SK-N-SH treated with all-trans-retinoic acid at 6 μM for 48 hours (cell line): ENCODE measurements at regions not wholly inside any gene's neighbourhood (a gene's known extent, or its start where the extent isn't known, plus 50 kb on each side); places are given as distances from the start of the nearest gene placed in this dataset.

ENCODE experiments used
- ATAC-seq: fragments of 200-7000 bp; cut with Tn5 transposase; 3 replicates; pipeline ENCODE4 v1.9.1; 2020; ENCODE audit warnings: mild to moderate bottlenecking, moderate library complexity
- ARNTL ChIP-seq: fragments of 450-650 bp; formaldehyde crosslinking; IDR thresholded peaks from 2 replicates; pipeline ENCODE4 v1.5.0; 2020; ENCODE audit warnings: low read depth, mild to moderate bottlenecking, moderate library complexity, borderline replicate concordance
- BACH2 ChIP-seq: fragments of 250-450 bp; sonication (Bioruptor Pico); IDR thresholded peaks from 2 replicates; pipeline ENCODE4 v1.9.0; 2021; ENCODE audit warnings: mild to moderate bottlenecking, borderline replicate concordance
- CSDC2 ChIP-seq: fragments of 250-450 bp; sonication (Bioruptor Pico); IDR thresholded peaks from 2 replicates; pipeline ENCODE4 v1.5.0; 2020; ENCODE audit warnings: mild to moderate bottlenecking, moderate library complexity
- ESRRG ChIP-seq: fragments of 250-450 bp; sonication (Bioruptor Pico); IDR thresholded peaks from 2 replicates; pipeline ENCODE4 v1.6.1; 2021; ENCODE audit warnings: mild to moderate bottlenecking
- GLIS3 ChIP-seq: fragments of 250-450 bp; sonication (Bioruptor Pico); IDR thresholded peaks from 2 replicates; pipeline ENCODE4 v1.5.0; 2020; ENCODE audit warnings: mild to moderate bottlenecking, moderate library complexity
- ISL1 ChIP-seq: fragments of 250-450 bp; sonication (Bioruptor Pico); IDR thresholded peaks from 2 replicates; pipeline ENCODE4 v2.1.2; 2022; ENCODE audit warnings: mild to moderate bottlenecking, moderate library complexity
- PPARA ChIP-seq: fragments of 250-450 bp; sonication (Bioruptor Pico); IDR thresholded peaks from 2 replicates; pipeline ENCODE4 v1.5.0; 2020; ENCODE audit warnings: mild to moderate bottlenecking, borderline replicate concordance
- RARB ChIP-seq: fragments of 250-450 bp; sonication (Bioruptor Pico); IDR thresholded peaks from 2 replicates; pipeline ENCODE4 v1.8.0; 2021; ENCODE audit warnings: mild to moderate bottlenecking, moderate library complexity
- SNAI2 ChIP-seq: fragments of 250-450 bp; sonication (Bioruptor Pico); IDR thresholded peaks from 2 replicates; pipeline ENCODE4 v1.5.0; 2020; ENCODE audit warnings: mild to moderate bottlenecking, moderate library complexity
- TOX ChIP-seq: fragments of 250-450 bp; sonication (Bioruptor Pico); IDR thresholded peaks from 2 replicates; pipeline ENCODE4 v1.8.0; 2021; ENCODE audit warnings: mild to moderate bottlenecking, moderate library complexity, borderline replicate concordance
- TSHZ2 ChIP-seq: fragments of 250-450 bp; sonication (Bioruptor Pico); IDR thresholded peaks from 2 replicates; pipeline ENCODE4 v1.5.0; 2020; ENCODE audit warnings: mild to moderate bottlenecking, moderate library complexity
- ZC3H10 ChIP-seq: fragments of 250-450 bp; sonication (Bioruptor Pico); IDR thresholded peaks from 2 replicates; pipeline ENCODE4 v1.5.1; 2021; ENCODE audit warnings: mild to moderate bottlenecking, moderate library complexity
- ZFP3 ChIP-seq: fragments of 250-450 bp; sonication (Bioruptor Pico); IDR thresholded peaks from 2 replicates; pipeline ENCODE4 v1.5.0; 2020; ENCODE audit warnings: mild to moderate bottlenecking, moderate library complexity
- ZFP30 ChIP-seq: fragments of 450-650 bp; formaldehyde crosslinking; IDR thresholded peaks from 2 replicates; pipeline ENCODE4 v1.5.0; 2022; ENCODE audit warnings: mild to moderate bottlenecking, moderate library complexity
- ZNF565 ChIP-seq: fragments of 450-650 bp; formaldehyde crosslinking; conservative IDR thresholded peaks from 2 replicates; pipeline ENCODE4 v1.5.0; 2020; ENCODE audit warnings: low read depth, mild to moderate bottlenecking, moderate library complexity
- ZNF70 ChIP-seq: fragments of 450-650 bp; formaldehyde crosslinking; IDR thresholded peaks from 2 replicates; pipeline ENCODE4 v1.5.0; 2020; ENCODE audit warnings: mild to moderate bottlenecking, moderate library complexity
- TF ChIP-seq, protein P1 (sequence below): fragments of 250-450 bp; sonication (Bioruptor Pico); IDR thresholded peaks from 2 replicates; pipeline ENCODE4 v1.5.1; 2020; ENCODE audit warnings: low read depth, mild to moderate bottlenecking, moderate library complexity
- TF ChIP-seq, protein P2 (sequence below): fragments of 250-450 bp; sonication (Bioruptor Pico); IDR thresholded peaks from 2 replicates; pipeline ENCODE4 v1.8.0; 2020; ENCODE audit warnings: mild to moderate bottlenecking, moderate library complexity, borderline replicate concordance

GRCh38 chr9:84424931-84425330 is 84.4 kb upstream of the SLC28A3 start (continued):
- TF ChIP-seq, protein P1, sequence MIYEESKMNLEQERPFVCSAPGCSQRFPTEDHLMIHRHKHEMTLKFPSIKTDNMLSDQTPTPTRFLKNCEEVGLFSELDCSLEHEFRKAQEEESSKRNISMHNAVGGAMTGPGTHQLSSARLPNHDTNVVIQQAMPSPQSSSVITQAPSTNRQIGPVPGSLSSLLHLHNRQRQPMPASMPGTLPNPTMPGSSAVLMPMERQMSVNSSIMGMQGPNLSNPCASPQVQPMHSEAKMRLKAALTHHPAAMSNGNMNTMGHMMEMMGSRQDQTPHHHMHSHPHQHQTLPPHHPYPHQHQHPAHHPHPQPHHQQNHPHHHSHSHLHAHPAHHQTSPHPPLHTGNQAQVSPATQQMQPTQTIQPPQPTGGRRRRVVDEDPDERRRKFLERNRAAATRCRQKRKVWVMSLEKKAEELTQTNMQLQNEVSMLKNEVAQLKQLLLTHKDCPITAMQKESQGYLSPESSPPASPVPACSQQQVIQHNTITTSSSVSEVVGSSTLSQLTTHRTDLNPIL (CRISPR knock-in tag) = no peak
- TF ChIP-seq ARNTL (CRISPR knock-in tag) = no peak

- ATAC-seq = no peak
- TF ChIP-seq GLIS3 (CRISPR knock-in tag) = no peak
- TF ChIP-seq ZFP30 (CRISPR knock-in tag) = no peak
- TF ChIP-seq BACH2 (CRISPR knock-in tag) = no peak
- TF ChIP-seq TSHZ2 (CRISPR knock-in tag) = no peak
- TF ChIP-seq ISL1 (CRISPR knock-in tag) = no peak
- no peak for TF ChIP-seq ZC3H10 (CRISPR knock-in tag)
Measured at GRCh38 chr9:84432746-84433145, 92.2 kb upstream of the SLC28A3 start.

DNA sequence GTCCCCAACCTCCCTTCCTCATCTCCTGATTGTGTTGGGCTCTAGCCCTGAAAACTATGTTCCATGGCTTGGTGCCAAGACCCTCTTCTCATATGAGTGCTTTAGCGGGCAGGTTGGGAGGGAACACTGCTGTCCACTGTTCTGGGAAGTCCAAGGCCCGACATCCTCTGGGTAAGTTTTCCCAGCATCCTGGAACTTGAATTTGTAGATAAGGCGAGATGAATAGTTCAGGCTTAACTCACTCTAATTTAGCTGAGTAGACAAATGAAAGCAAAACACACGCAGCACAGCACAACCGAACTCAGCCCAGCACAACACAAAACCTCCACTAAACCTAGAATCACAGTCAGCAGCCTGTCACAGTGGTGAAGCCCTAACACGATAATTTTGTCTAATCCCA is 95.3 kb upstream of the SLC28A3 start:
- no peak for ATAC-seq
- no peak for TF ChIP-seq CSDC2
- TF ChIP-seq, protein P1 (CRISPR knock-in tag) = no peak
- no peak for TF ChIP-seq ZFP30 (CRISPR knock-in tag)
- TF ChIP-seq PPARA (CRISPR knock-in tag) = no peak
- no peak for TF ChIP-seq ZNF70 (CRISPR knock-in tag)
- TF ChIP-seq TSHZ2 (CRISPR knock-in tag) = no peak
- no peak for TF ChIP-seq ARNTL (CRISPR knock-in tag)
- TF ChIP-seq RARB (CRISPR knock-in tag) = no peak
- no peak for TF ChIP-seq ZFP3 (CRISPR knock-in tag)
- no peak for TF ChIP-seq ZC3H10 (CRISPR knock-in tag)

DNA sequence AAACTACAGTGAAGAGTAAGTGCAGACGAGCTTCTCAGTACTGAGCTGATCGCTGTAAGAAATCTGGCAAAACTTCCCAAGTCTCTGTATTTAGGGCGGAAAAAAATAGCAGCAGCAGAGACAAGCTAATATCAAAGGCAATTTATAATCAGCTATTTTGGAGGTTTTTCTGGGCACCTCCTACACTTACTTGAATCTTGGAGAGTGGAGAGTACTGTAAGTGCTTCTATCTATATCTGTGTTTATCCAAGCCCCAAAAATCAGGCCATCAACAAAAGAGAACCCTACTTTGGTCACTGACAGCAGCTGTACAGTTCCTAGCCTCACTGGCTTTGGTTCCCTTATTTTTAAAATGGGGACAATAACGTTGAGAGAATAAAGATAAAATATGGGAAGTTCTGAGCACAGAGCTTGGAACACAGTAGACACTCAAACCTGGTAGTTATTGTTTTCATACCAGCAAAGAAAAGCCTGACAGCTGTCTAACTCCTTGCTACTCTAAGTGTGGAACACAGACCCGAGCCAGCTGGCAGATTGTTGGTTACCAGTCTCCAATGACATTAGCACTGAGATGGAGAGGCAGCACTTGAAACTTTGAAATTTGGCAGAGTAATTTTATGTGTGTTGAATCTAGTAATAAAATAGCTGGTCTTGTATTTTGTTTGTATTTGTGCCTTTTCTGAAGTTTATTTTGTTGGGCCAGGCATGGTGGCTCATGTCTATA is 96.0 kb upstream of the SLC28A3 start:
- TF ChIP-seq ZNF565 (no peak), ZFP30 (CRISPR knock-in tag) (no peak), RARB (CRISPR knock-in tag) (no peak), ESRRG (CRISPR knock-in tag) (no peak), SNAI2 (no peak), TOX (no peak)
- TF ChIP-seq, protein P1 (CRISPR knock-in tag) = no peak
- TF ChIP-seq, protein P2, sequence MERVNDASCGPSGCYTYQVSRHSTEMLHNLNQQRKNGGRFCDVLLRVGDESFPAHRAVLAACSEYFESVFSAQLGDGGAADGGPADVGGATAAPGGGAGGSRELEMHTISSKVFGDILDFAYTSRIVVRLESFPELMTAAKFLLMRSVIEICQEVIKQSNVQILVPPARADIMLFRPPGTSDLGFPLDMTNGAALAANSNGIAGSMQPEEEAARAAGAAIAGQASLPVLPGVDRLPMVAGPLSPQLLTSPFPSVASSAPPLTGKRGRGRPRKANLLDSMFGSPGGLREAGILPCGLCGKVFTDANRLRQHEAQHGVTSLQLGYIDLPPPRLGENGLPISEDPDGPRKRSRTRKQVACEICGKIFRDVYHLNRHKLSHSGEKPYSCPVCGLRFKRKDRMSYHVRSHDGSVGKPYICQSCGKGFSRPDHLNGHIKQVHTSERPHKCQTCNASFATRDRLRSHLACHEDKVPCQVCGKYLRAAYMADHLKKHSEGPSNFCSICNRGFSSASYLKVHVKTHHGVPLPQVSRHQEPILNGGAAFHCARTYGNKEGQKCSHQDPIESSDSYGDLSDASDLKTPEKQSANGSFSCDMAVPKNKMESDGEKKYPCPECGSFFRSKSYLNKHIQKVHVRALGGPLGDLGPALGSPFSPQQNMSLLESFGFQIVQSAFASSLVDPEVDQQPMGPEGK = no peak
- ATAC-seq = no peak
